Tibial artery (tissue), 4 donors: ENCODE measurements at regions not wholly inside any gene's neighbourhood (a gene's known extent, or its start where the extent isn't known, plus 50 kb on each side); places are given as distances from the start of the nearest gene placed in this dataset.

ENCODE experiments used
- DNase-seq, 2 donors: peaks; one replicate each; pipeline ENCODE4 v3.0.0-alpha.2; 2019
- H3K27ac ChIP-seq, 2 donors: fragments of 200-600 bp; sonication (generic) in 1 of 2; 1 replicate in 1 of 2; 2 replicates in 1 of 2; pipeline ENCODE4 v1.5.1; 2018 to 2019; ENCODE audit warnings: mild to moderate bottlenecking in 1 of 2
- H3K27me3 ChIP-seq, 2 donors: fragments of 200-600 bp; sonication (generic) in 1 of 2; one replicate each; pipeline versions ENCODE4 v1.5.1 to v1.6.0; 2016 to 2019
- H3K36me3 ChIP-seq, 3 donors: fragments of 200-600 bp; sonication (generic) in 2 of 3; one replicate each; pipeline ENCODE4 v1.5.1; 2016 to 2019; ENCODE audit warnings: mild to moderate bottlenecking in 2 of 3
- H3K4me1 ChIP-seq, 4 donors: fragments of 200-600 bp; sonication (generic) in 2 of 4; 1 replicate in 3 of 4; 2 replicates in 1 of 4; pipeline ENCODE4 v1.5.1; 2016 to 2019
- H3K4me3 ChIP-seq, 2 donors: fragments of 200-600 bp; sonication (generic) in 1 of 2; 1 replicate in 1 of 2; 2 replicates in 1 of 2; pipeline ENCODE4 v1.5.1; 2018 to 2019; ENCODE audit warnings: mild to moderate bottlenecking in 2 of 2
- H3K9me3 ChIP-seq, 3 donors: fragments of 200-600 bp; sonication (generic) in 1 of 3; one replicate each; pipeline ENCODE4 v1.5.1; 2016 to 2019
- CTCF ChIP-seq, 2 experiments: fragments of 200-600 bp in 1 of 2; fragments of 450-650 bp in 1 of 2; IDR thresholded peaks; one replicate each; pipeline ENCODE4 v1.5.1; 2017 to 2019; ENCODE audit warnings: antibody characterized with exemption in 2 of 2, mild to moderate bottlenecking in 1 of 2, moderate library complexity in 1 of 2
- intact Hi-C: fragments of 100-400 bp; cut with DNase I; formaldehyde crosslinking; loops from one replicate; pipeline ENCODE4 v1.15.0; 2023; ENCODE audit warnings: low total_unique reads

DNA sequence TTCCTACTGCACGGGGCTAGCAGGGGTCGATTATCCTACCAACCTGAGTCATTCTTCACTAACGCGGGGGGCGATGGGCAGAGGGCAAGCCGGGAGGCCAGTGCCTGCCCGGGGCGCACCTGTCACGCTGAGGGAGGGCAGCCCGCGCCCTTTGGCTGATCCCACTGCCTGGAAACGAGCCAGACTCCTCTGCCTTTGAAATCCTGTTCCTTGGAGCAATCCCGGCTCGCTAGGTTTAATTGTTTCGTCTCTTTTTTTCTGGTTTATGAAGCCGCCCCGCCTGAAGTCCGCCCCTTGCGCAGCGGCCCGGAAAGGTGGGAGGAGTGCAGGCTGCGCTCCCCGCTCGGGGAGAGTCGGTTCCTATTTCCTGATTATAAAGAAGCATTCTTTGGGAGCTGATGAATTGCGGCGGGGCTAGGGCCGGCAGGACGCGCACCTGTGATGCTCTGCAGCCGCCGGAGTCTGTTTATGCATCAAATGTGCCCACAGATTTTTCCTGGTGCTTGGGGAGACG, 484.2 kb downstream of the BCOR start:
- Histone ChIP-seq H3K27ac (no peak overlapping the region), H3K4me1 (peaks cover 0 to 17% (median 15%) of the 10 kb centered on the region in 4 donors), H3K9me3 (no peaks in the 10 kb centered on the region), H3K27me3 (no peaks in the 10 kb centered on the region), H3K36me3 (no peaks in the 10 kb centered on the region), H3K4me3 (peak overlapping the region; percentile 18 to 43)
- no peak for TF ChIP-seq CTCF (IDR thresholded peaks at IDR 0.05)
- intact Hi-C loops: no loop called here
- DNase-seq: no peak

- no peaks in the 10 kb centered on the region for H3K9me3 ChIP-seq
- peak overlapping the region; percentile 18 to 43 for H3K4me3 ChIP-seq
- intact Hi-C loops: no loop called here
- no peaks in the 10 kb centered on the region for H3K36me3 ChIP-seq
- no peak for TF ChIP-seq CTCF (IDR thresholded peaks at IDR 0.05)
- no peaks in the 10 kb centered on the region for H3K27me3 ChIP-seq
- no peak for DNase-seq
- H3K4me1 ChIP-seq: peaks cover 0 to 17% (median 15%) of the 10 kb centered on the region in 4 donors
- no peak overlapping the region for H3K27ac ChIP-seq
Measured at GRCh38 chrX:39613997-39614679, 483.6 kb downstream of the BCOR start.

DNA sequence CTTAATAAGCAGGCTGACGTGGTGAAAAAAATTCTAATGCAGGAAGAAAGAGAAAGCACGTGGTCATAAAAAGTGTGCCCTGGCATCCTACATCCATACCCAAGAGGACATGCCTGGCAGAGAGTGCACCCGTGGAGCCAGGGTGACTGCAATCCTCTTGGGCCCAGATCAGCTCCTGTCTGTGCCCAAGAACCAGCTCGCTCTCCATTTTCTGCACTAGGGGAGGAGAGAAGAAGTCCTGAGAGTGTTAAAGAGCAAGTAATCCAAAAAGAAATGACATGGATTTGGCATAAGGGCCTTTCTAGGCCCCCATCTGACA, 483.1 kb downstream of the BCOR start:
- H3K4me1 ChIP-seq: peaks cover 0 to 17% (median 15%) of the 10 kb centered on the region in 4 donors
- no peak for DNase-seq
- no peak for TF ChIP-seq CTCF (IDR thresholded peaks at IDR 0.05)
- H3K4me3 ChIP-seq: no peak overlapping the region
- intact Hi-C loops: no loop called here
- H3K27me3 ChIP-seq: no peaks in the 10 kb centered on the region
- H3K9me3 ChIP-seq: no peaks in the 10 kb centered on the region
- no peaks in the 10 kb centered on the region for H3K36me3 ChIP-seq
- H3K27ac ChIP-seq: no peak overlapping the region

GRCh38 chrX:39616098-39616729, 481.5 kb downstream of the BCOR start:
- intact Hi-C loops: no loop called here
- Histone ChIP-seq H3K9me3 (no peaks in the 10 kb centered on the region), H3K27ac (no peak overlapping the region), H3K27me3 (no peaks in the 10 kb centered on the region), H3K36me3 (no peaks in the 10 kb centered on the region), H3K4me3 (no peak overlapping the region), H3K4me1 (peaks cover 0 to 17% (median 15%) of the 10 kb centered on the region in 4 donors)
- no peak for DNase-seq
- TF ChIP-seq CTCF (IDR thresholded peaks at IDR 0.05): no peak

- Histone ChIP-seq H3K27ac (no peak overlapping the region), H3K4me1 (peaks cover 0 to 17% (median 15%) of the 10 kb centered on the region in 4 donors), H3K4me3 (no peak overlapping the region), H3K36me3 (no peaks in the 10 kb centered on the region), H3K9me3 (no peaks in the 10 kb centered on the region), H3K27me3 (no peaks in the 10 kb centered on the region)
- no peak for DNase-seq
- TF ChIP-seq CTCF (IDR thresholded peaks at IDR 0.05): no peak
- intact Hi-C loops: no loop called here
Measured at GRCh38 chrX:39616731-39617130, 481.0 kb downstream of the BCOR start.
